ENCODE measurements at regions not wholly inside any gene's neighbourhood (a gene's known extent, or its start where the extent isn't known, plus 50 kb on each side); places are given as distances from the start of the nearest gene placed in this dataset.

- TF ChIP-seq, protein P1, sequence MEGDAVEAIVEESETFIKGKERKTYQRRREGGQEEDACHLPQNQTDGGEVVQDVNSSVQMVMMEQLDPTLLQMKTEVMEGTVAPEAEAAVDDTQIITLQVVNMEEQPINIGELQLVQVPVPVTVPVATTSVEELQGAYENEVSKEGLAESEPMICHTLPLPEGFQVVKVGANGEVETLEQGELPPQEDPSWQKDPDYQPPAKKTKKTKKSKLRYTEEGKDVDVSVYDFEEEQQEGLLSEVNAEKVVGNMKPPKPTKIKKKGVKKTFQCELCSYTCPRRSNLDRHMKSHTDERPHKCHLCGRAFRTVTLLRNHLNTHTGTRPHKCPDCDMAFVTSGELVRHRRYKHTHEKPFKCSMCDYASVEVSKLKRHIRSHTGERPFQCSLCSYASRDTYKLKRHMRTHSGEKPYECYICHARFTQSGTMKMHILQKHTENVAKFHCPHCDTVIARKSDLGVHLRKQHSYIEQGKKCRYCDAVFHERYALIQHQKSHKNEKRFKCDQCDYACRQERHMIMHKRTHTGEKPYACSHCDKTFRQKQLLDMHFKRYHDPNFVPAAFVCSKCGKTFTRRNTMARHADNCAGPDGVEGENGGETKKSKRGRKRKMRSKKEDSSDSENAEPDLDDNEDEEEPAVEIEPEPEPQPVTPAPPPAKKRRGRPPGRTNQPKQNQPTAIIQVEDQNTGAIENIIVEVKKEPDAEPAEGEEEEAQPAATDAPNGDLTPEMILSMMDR (IDR thresholded peaks at IDR 0.05), result no peak
- TF ChIP-seq POLR2A (IDR thresholded peaks at IDR 0.05), result no peak
Measured at GRCh38 chr6:119610754-119611153, 261.2 kb upstream of the MAN1A1 start.

All from body of pancreas (tissue), 4 donors.